Heart right ventricle (tissue), 16 donors: ENCODE measurements at regions not wholly inside any gene's neighbourhood (a gene's known extent, or its start where the extent isn't known, plus 50 kb on each side); places are given as distances from the start of the nearest gene placed in this dataset.

Experiments
- ATAC-seq, 8 donors: fragments of 200-7000 bp; cut with Tn5 transposase; one replicate each; pipeline ENCODE4 v1.9.1; 2020; ENCODE audit warnings: mild to moderate bottlenecking in 8 of 8, moderate library complexity in 8 of 8, moderate number of reproducible peaks in 1 of 8
- DNase-seq, 2 donors: peaks; one replicate each; pipeline ENCODE4 v3.0.0-alpha.2; 2020
- H3K27ac ChIP-seq, 10 donors: fragments of 200-600 bp; sonication (generic) in 2 of 10; one replicate each; pipeline versions ENCODE4 v1.5.0 to v1.8.0; 2020 to 2022; ENCODE audit warnings: mild to moderate bottlenecking in 3 of 10
- H3K27me3 ChIP-seq, 7 donors: fragments of 200-600 bp; one replicate each; pipeline ENCODE4 v1.8.0; 2021 to 2022; ENCODE audit warnings: mild to moderate bottlenecking in 2 of 7
- H3K36me3 ChIP-seq, 9 donors: fragments of 200-600 bp; sonication (generic) in 1 of 9; one replicate each; pipeline versions ENCODE4 v1.5.0 to v1.8.0; 2020 to 2022; ENCODE audit warnings: mild to moderate bottlenecking in 2 of 9
- H3K4me1 ChIP-seq, 9 donors: fragments of 200-600 bp; sonication (generic) in 1 of 9; one replicate each; pipeline versions ENCODE4 v1.5.0 to v1.8.0; 2020 to 2022; ENCODE audit warnings: mild to moderate bottlenecking in 4 of 9
- H3K4me3 ChIP-seq, 10 donors: fragments of 200-600 bp; sonication (generic) in 2 of 10; one replicate each; pipeline versions ENCODE4 v1.5.0 to v1.8.0; 2020 to 2022; ENCODE audit warnings: mild to moderate bottlenecking in 7 of 10, moderate library complexity in 2 of 10
- H3K9me3 ChIP-seq, 11 donors: fragments of 200-600 bp in 10 of 11; sonication (generic) in 2 of 11; one replicate each; pipeline versions ENCODE4 v1.5.0 to v1.8.0; 2013 to 2022; ENCODE audit warnings: mild to moderate bottlenecking in 2 of 11, control low read depth in 1 of 11, moderate library complexity in 1 of 11
- CTCF ChIP-seq, 9 donors: fragments of 200-600 bp; sonication (generic) in 2 of 9; IDR thresholded peaks; one replicate each; pipeline versions ENCODE4 v1.5.0 to v1.8.0; 2021 to 2022; ENCODE audit warnings: antibody characterized with exemption in 9 of 9, mild to moderate bottlenecking in 5 of 9, moderate library complexity in 1 of 9
- WGBS, 2 donors: extraction: QIAGEN DNeasy Blood & Tissue Kit; methylation state at CpG; one replicate each; pipeline ENCODE4 v1.1.7; 2013; ENCODE audit warnings: inconsistent platforms in 1 of 2; 5-methylcytosine and 5-hydroxymethylcytosine counted together
- intact Hi-C, 10 donors: fragments of 100-400 bp; cut with DNase I; formaldehyde crosslinking; loops; one replicate each; pipeline versions ENCODE4 v1.11.1 to v1.14.2; 2022
- donor health status: Arrhythmogenic right ventricular cardiomyopathy.
- donor health status: ischemic (EF 13 %, LVEDD 7.1; RV severe dilation, severe dysfunction).
- donor health status: healthy with polysubstance abuse.
- donor health status: DM: no; HTN: yes; CAD: no.
- donor health status: DM: no; HTN: no; CAD: no.
- donor health status: ischemic (EF 25% LVEDD 6.9; RV normal size, moderate dysfunction).
- donor health status: ischemic (EF 25% LVEDD 5.7; RV mildly dilated, moderate dysfunction).
- donor health status: healthy.
- donor health status: DM: yes; HTN: yes; CAD: no.
- donor health status: Ischemic cardiomyopathy.
- donor health status: ischemic (EF 35%, LVEDD 5.7; RV mildly dilated, moderate dysfunction).
- donor health status: nonischemic (EF 11% LVEDD 7.7; RV severe dilation, severe dysfunction).
- donor health status: DM: yes; HTN: yes; CAD: no.
- donor health status: PGD.
- donor health status: ischemic (EF 29% LVEDD 5.4; RV normal size, mild dysfunction).
- donor health status: nonischemic (EF 23%, LVEDD 6.1; RV moderate dilation, normal function).

- ATAC-seq (peak; percentile 38 to 74 (median 62)), DNase-seq (peak in 1 of 2 donors; percentile 11)
- no peak for TF ChIP-seq CTCF (IDR thresholded peaks at IDR 0.05)
- peaks cover 0 to 66% (median 43%) of the 10 kb centered on the region in 7 donors for H3K27me3 ChIP-seq
- 1% methylated on average over 36 to 37 of the region's 37 CpGs for WGBS, 2 donors
- H3K4me1 ChIP-seq = peaks cover 0 to 17% (median 8%) of the 10 kb centered on the region in 9 donors
- intact Hi-C loops = no loop called here
- no peaks in the 10 kb centered on the region for H3K9me3 ChIP-seq
- no peaks in the 10 kb centered on the region for H3K36me3 ChIP-seq
- no peak overlapping the region for H3K27ac ChIP-seq
- peak overlapping the region in 9 of 10 donors; percentile 37 to 60 (median 53) for H3K4me3 ChIP-seq
These were observed 335.1 kb upstream of the THRB start for GRCh38 chr3:24829629-24830229.

GRCh38 chr3:24830230-24831152 lies 335.8 kb upstream of the THRB start:
- Histone ChIP-seq H3K9me3 (no peaks in the 10 kb centered on the region), H3K27ac (no peak overlapping the region), H3K4me1 (peaks cover 0 to 17% (median 8%) of the 10 kb centered on the region in 9 donors), H3K27me3 (peaks cover 0 to 59% (median 43%) of the 10 kb centered on the region in 7 donors), H3K36me3 (no peaks in the 10 kb centered on the region), H3K4me3 (peak overlapping the region in 9 of 10 donors; percentile 37 to 60 (median 53))
- no peak for TF ChIP-seq CTCF (IDR thresholded peaks at IDR 0.05)
- WGBS, 2 donors = 9 to 10% methylated on average over 35 of the region's 35 CpGs
- DNase-seq (peak in 1 of 2 donors; percentile 10), ATAC-seq (peak in 3 of 8 donors; percentile 22 to 44 (median 34))
- intact Hi-C loops = no loop called here

- Histone ChIP-seq H3K27me3 (peaks cover 0 to 51% (median 35%) of the 10 kb centered on the region in 7 donors), H3K4me3 (no peak overlapping the region), H3K4me1 (peaks cover 0 to 17% (median 8%) of the 10 kb centered on the region in 9 donors), H3K36me3 (no peaks in the 10 kb centered on the region), H3K9me3 (no peaks in the 10 kb centered on the region), H3K27ac (no peak overlapping the region)
- no peak for DNase-seq
- 84 to 89% methylated on average over 6 of the region's 6 CpGs for WGBS, 2 donors
- no peak for ATAC-seq
- intact Hi-C loops = no loop called here
- TF ChIP-seq CTCF (IDR thresholded peaks at IDR 0.05) = no peak
These were observed 336.6 kb upstream of the THRB start for GRCh38 chr3:24831221-24831620.

GRCh38 chr3:24832891-24833290 lies 338.2 kb upstream of the THRB start:
- Histone ChIP-seq H3K9me3 (no peaks in the 10 kb centered on the region), H3K27me3 (peaks cover 0 to 35% (median 25%) of the 10 kb centered on the region in 7 donors), H3K4me3 (no peak overlapping the region), H3K4me1 (peaks cover 0 to 17% (median 8%) of the 10 kb centered on the region in 9 donors), H3K27ac (no peak overlapping the region), H3K36me3 (no peaks in the 10 kb centered on the region)
- ATAC-seq (no peak), DNase-seq (no peak)
- TF ChIP-seq CTCF (IDR thresholded peaks at IDR 0.05) = no peak
- intact Hi-C loops = no loop called here
- 71 to 72% methylated on average over 5 of the region's 5 CpGs for WGBS, 2 donors
